SK-N-SH treated with all-trans-retinoic acid at 6 μM for 48 hours (cell line): ENCODE measurements at regions not wholly inside any gene's neighbourhood (a gene's known extent, or its start where the extent isn't known, plus 50 kb on each side); places are given as distances from the start of the nearest gene placed in this dataset.

Experiments
- ATAC-seq: fragments of 200-7000 bp; cut with Tn5 transposase; 3 replicates; pipeline ENCODE4 v1.9.1; 2020; ENCODE audit warnings: mild to moderate bottlenecking, moderate library complexity
- ARNTL ChIP-seq: fragments of 450-650 bp; formaldehyde crosslinking; IDR thresholded peaks from 2 replicates; pipeline ENCODE4 v1.5.0; 2020; ENCODE audit warnings: low read depth, mild to moderate bottlenecking, moderate library complexity, borderline replicate concordance
- BACH2 ChIP-seq: fragments of 250-450 bp; sonication (Bioruptor Pico); IDR thresholded peaks from 2 replicates; pipeline ENCODE4 v1.9.0; 2021; ENCODE audit warnings: mild to moderate bottlenecking, borderline replicate concordance
- ESRRG ChIP-seq: fragments of 250-450 bp; sonication (Bioruptor Pico); IDR thresholded peaks from 2 replicates; pipeline ENCODE4 v1.6.1; 2021; ENCODE audit warnings: mild to moderate bottlenecking
- GLIS3 ChIP-seq: fragments of 250-450 bp; sonication (Bioruptor Pico); IDR thresholded peaks from 2 replicates; pipeline ENCODE4 v1.5.0; 2020; ENCODE audit warnings: mild to moderate bottlenecking, moderate library complexity
- ISL1 ChIP-seq: fragments of 250-450 bp; sonication (Bioruptor Pico); IDR thresholded peaks from 2 replicates; pipeline ENCODE4 v2.1.2; 2022; ENCODE audit warnings: mild to moderate bottlenecking, moderate library complexity
- OSR1 ChIP-seq: fragments of 250-450 bp; sonication (Bioruptor Pico); IDR thresholded peaks from 2 replicates; pipeline ENCODE4 v1.8.0; 2022; ENCODE audit warnings: moderate library complexity, mild to moderate bottlenecking, inconsistent platforms
- PPARA ChIP-seq: fragments of 250-450 bp; sonication (Bioruptor Pico); IDR thresholded peaks from 2 replicates; pipeline ENCODE4 v1.5.0; 2020; ENCODE audit warnings: mild to moderate bottlenecking, borderline replicate concordance
- SNAI2 ChIP-seq: fragments of 250-450 bp; sonication (Bioruptor Pico); IDR thresholded peaks from 2 replicates; pipeline ENCODE4 v1.5.0; 2020; ENCODE audit warnings: mild to moderate bottlenecking, moderate library complexity
- TCF4 ChIP-seq: fragments of 250-450 bp; sonication (Bioruptor Pico); IDR thresholded peaks from 2 replicates; pipeline ENCODE4 v1.8.0; 2021; ENCODE audit warnings: mild to moderate bottlenecking, moderate library complexity, borderline replicate concordance
- TOX ChIP-seq: fragments of 250-450 bp; sonication (Bioruptor Pico); IDR thresholded peaks from 2 replicates; pipeline ENCODE4 v1.8.0; 2021; ENCODE audit warnings: mild to moderate bottlenecking, moderate library complexity, borderline replicate concordance
- ZC3H10 ChIP-seq: fragments of 250-450 bp; sonication (Bioruptor Pico); IDR thresholded peaks from 2 replicates; pipeline ENCODE4 v1.5.1; 2021; ENCODE audit warnings: mild to moderate bottlenecking, moderate library complexity
- ZFP3 ChIP-seq: fragments of 250-450 bp; sonication (Bioruptor Pico); IDR thresholded peaks from 2 replicates; pipeline ENCODE4 v1.5.0; 2020; ENCODE audit warnings: mild to moderate bottlenecking, moderate library complexity
- ZNF565 ChIP-seq: fragments of 450-650 bp; formaldehyde crosslinking; conservative IDR thresholded peaks from 2 replicates; pipeline ENCODE4 v1.5.0; 2020; ENCODE audit warnings: low read depth, mild to moderate bottlenecking, moderate library complexity
- ZNF70 ChIP-seq: fragments of 450-650 bp; formaldehyde crosslinking; IDR thresholded peaks from 2 replicates; pipeline ENCODE4 v1.5.0; 2020; ENCODE audit warnings: mild to moderate bottlenecking, moderate library complexity
- ZNF8 ChIP-seq: fragments of 450-650 bp; formaldehyde crosslinking; IDR thresholded peaks from 2 replicates; pipeline ENCODE4 v1.5.0; 2020; ENCODE audit warnings: mild to moderate bottlenecking, moderate library complexity
- TF ChIP-seq, protein P1 (sequence below): fragments of 250-450 bp; sonication (Bioruptor Pico); IDR thresholded peaks from 2 replicates; pipeline ENCODE4 v1.5.0; 2020; ENCODE audit warnings: mild to moderate bottlenecking, moderate library complexity
- TF ChIP-seq, protein P2 (sequence below): fragments of 250-450 bp; sonication (Bioruptor Pico); IDR thresholded peaks from 2 replicates; pipeline ENCODE4 v1.8.0; 2020; ENCODE audit warnings: mild to moderate bottlenecking, moderate library complexity, borderline replicate concordance
- TF ChIP-seq, protein P3 (sequence below): fragments of 250-450 bp; sonication (Bioruptor Pico); IDR thresholded peaks from 2 replicates; pipeline ENCODE4 v1.5.1; 2021; ENCODE audit warnings: mild to moderate bottlenecking, moderate library complexity

DNA sequence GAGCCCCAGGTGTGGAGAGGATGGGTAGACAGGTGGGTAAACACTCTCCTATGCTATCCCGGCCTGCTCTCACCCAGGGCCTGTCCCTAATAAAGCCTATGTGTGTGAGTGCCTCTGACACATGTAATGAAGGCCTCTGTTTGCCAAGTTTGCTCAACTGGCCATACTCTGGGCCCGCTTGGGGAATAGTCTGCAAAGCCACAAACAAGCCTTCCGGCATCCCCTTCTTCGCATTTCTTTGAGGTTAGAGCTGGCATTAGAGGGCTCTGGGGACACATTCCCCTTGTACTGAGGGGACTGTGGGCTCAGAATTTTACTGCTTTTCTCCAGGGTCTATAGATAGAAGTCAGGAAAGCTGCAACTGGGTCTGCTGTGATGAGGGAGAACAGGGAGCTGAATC is 240.5 kb downstream of the C12orf75 start:
- no peak for TF ChIP-seq ISL1
- TF ChIP-seq, protein P1, sequence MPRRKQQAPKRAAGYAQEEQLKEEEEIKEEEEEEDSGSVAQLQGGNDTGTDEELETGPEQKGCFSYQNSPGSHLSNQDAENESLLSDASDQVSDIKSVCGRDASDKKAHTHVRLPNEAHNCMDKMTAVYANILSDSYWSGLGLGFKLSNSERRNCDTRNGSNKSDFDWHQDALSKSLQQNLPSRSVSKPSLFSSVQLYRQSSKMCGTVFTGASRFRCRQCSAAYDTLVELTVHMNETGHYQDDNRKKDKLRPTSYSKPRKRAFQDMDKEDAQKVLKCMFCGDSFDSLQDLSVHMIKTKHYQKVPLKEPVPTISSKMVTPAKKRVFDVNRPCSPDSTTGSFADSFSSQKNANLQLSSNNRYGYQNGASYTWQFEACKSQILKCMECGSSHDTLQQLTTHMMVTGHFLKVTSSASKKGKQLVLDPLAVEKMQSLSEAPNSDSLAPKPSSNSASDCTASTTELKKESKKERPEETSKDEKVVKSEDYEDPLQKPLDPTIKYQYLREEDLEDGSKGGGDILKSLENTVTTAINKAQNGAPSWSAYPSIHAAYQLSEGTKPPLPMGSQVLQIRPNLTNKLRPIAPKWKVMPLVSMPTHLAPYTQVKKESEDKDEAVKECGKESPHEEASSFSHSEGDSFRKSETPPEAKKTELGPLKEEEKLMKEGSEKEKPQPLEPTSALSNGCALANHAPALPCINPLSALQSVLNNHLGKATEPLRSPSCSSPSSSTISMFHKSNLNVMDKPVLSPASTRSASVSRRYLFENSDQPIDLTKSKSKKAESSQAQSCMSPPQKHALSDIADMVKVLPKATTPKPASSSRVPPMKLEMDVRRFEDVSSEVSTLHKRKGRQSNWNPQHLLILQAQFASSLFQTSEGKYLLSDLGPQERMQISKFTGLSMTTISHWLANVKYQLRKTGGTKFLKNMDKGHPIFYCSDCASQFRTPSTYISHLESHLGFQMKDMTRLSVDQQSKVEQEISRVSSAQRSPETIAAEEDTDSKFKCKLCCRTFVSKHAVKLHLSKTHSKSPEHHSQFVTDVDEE (CRISPR knock-in tag), result no peak
- no peak for TF ChIP-seq ZNF70 (CRISPR knock-in tag)
- no peak for TF ChIP-seq ESRRG (CRISPR knock-in tag)
- no peak for TF ChIP-seq TCF4 (CRISPR knock-in tag)
- TF ChIP-seq GLIS3, result no peak
- TF ChIP-seq BACH2 (CRISPR knock-in tag), result no peak
- TF ChIP-seq ZNF8 (CRISPR knock-in tag), result no peak
- no peak for TF ChIP-seq ZNF565 (CRISPR knock-in tag)
- TF ChIP-seq, protein P2, sequence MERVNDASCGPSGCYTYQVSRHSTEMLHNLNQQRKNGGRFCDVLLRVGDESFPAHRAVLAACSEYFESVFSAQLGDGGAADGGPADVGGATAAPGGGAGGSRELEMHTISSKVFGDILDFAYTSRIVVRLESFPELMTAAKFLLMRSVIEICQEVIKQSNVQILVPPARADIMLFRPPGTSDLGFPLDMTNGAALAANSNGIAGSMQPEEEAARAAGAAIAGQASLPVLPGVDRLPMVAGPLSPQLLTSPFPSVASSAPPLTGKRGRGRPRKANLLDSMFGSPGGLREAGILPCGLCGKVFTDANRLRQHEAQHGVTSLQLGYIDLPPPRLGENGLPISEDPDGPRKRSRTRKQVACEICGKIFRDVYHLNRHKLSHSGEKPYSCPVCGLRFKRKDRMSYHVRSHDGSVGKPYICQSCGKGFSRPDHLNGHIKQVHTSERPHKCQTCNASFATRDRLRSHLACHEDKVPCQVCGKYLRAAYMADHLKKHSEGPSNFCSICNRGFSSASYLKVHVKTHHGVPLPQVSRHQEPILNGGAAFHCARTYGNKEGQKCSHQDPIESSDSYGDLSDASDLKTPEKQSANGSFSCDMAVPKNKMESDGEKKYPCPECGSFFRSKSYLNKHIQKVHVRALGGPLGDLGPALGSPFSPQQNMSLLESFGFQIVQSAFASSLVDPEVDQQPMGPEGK (CRISPR knock-in tag), result no peak
- no peak for TF ChIP-seq ARNTL (CRISPR knock-in tag)
- TF ChIP-seq, protein P3, sequence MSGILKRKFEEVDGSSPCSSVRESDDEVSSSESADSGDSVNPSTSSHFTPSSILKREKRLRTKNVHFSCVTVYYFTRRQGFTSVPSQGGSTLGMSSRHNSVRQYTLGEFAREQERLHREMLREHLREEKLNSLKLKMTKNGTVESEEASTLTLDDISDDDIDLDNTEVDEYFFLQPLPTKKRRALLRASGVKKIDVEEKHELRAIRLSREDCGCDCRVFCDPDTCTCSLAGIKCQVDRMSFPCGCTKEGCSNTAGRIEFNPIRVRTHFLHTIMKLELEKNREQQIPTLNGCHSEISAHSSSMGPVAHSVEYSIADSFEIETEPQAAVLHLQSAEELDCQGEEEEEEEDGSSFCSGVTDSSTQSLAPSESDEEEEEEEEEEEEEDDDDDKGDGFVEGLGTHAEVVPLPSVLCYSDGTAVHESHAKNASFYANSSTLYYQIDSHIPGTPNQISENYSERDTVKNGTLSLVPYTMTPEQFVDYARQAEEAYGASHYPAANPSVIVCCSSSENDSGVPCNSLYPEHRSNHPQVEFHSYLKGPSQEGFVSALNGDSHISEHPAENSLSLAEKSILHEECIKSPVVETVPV, result no peak
- no peak for TF ChIP-seq SNAI2
- no peak for TF ChIP-seq ZC3H10 (CRISPR knock-in tag)
- no peak for TF ChIP-seq TOX (CRISPR knock-in tag)
- no peak for TF ChIP-seq PPARA (CRISPR knock-in tag)
- no peak for ATAC-seq

DNA sequence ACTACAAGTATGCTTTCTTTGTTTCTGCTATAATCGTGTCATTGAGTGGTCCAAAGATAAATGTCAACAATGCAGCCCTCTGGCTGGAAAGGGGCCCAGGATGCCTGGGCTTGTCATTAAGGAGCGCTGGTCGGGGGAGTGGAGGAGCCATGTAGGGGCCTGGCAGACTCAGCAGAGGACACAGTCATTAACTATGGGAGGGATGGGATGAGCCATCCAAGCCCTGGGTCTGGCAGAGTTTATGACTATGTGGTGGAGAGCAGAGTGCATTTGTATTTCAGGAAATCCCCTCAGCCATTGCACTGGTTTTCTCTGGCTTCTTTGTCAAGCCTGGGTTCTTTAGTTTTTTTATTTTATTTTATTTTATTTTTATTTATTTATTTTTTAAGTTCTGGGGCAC is 243.1 kb downstream of the C12orf75 start:
- no peak for ATAC-seq
- TF ChIP-seq ISL1 (no peak), GLIS3 (no peak), TCF4 (CRISPR knock-in tag) (no peak), ARNTL (CRISPR knock-in tag) (no peak), ESRRG (CRISPR knock-in tag) (no peak), ZFP3 (CRISPR knock-in tag) (no peak), TOX (CRISPR knock-in tag) (no peak), BACH2 (CRISPR knock-in tag) (no peak), OSR1 (CRISPR knock-in tag) (no peak), ZC3H10 (CRISPR knock-in tag) (no peak)
- TF ChIP-seq, protein P3, result no peak
- TF ChIP-seq, protein P2 (CRISPR knock-in tag), result no peak

DNA sequence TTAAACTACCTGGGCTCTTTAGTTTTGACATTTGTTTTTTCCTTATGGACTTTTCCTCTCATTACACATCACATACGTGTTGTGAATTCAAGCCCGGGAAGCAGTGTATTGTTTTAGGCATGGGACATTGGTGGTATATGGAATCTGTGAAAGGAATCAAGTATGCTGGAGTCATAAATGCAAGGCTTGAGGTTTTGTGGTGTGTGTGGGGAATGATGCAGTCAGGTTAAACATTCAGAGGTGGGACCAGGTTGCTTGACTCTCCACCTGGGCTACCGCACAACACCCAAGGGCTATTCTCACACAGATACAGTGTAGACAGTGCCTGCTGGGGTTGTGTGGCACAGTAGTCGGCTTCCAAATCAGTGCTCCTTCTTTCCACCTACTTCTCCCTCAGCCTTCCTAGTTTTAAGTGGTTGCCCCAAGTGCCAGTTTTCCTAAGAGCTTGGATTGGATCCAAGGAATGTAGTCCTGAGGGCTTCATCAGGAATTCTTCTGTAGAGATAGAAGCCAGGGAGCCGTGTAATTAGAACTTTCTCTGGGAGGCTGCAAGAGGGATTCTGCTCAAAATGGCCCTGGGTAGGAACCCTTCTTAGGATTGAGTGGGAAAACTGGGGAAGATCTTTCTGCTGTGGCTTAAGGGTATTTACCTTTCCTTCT is 243.7 kb downstream of the C12orf75 start:
- TF ChIP-seq ESRRG (CRISPR knock-in tag), result no peak
- TF ChIP-seq ZFP3 (CRISPR knock-in tag), result no peak
- TF ChIP-seq, protein P2 (CRISPR knock-in tag), result no peak

More for the DNA sequence above, 243.7 kb downstream of the C12orf75 start:
- no peak for ATAC-seq
